GM12864 (cell line): ENCODE measurements at regions not wholly inside any gene's neighbourhood (a gene's known extent, or its start where the extent isn't known, plus 50 kb on each side); places are given as distances from the start of the nearest gene placed in this dataset.
"Not testable (repeated sequence)": the region's sequence is repeated elsewhere in the genome, so short reads cannot be mapped to it uniquely, and the experiment has no call there.

Source experiments
- DNase-seq: peaks from one replicate; pipeline ENCODE4 v3.0.0-alpha.2; 2011; ENCODE audit warnings: low read depth
- H3K4me3 ChIP-seq: 2 replicates; pipeline ENCODE4 v1.5.1; 2011; ENCODE audit warnings: mild to moderate bottlenecking, low read depth, low read length, control low read depth
- TF ChIP-seq, protein P1 (sequence below): IDR thresholded peaks from 2 replicates; pipeline ENCODE4 v1.5.1; 2011; ENCODE audit warnings: low read depth, mild to moderate bottlenecking, moderate library complexity, low read length, control low read depth, inconsistent platforms; ENCODE audit errors: missing control alignments

DNA sequence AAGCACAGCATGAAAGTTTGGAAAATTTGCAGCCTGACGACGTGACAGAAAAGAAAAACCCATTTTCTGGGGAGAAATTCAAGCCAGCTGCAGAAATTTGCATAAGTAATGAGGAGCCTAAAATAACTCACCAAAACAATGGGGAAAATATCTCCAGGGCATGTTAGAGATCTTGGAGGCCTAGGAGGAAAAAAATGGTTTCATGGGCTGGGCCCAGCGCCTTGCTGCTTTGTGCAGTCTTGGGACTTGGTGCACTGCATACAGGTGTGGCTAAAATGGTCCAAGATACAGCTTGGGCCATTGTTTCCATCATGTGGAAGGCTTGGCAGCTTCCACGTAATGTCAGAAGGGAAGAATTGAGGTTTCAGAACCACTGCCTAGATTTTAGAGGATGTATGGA is 428.5 kb upstream of the FRG2C start:
- no peak overlapping the region for H3K4me3 ChIP-seq
- DNase-seq, result no peak
- TF ChIP-seq, protein P1, sequence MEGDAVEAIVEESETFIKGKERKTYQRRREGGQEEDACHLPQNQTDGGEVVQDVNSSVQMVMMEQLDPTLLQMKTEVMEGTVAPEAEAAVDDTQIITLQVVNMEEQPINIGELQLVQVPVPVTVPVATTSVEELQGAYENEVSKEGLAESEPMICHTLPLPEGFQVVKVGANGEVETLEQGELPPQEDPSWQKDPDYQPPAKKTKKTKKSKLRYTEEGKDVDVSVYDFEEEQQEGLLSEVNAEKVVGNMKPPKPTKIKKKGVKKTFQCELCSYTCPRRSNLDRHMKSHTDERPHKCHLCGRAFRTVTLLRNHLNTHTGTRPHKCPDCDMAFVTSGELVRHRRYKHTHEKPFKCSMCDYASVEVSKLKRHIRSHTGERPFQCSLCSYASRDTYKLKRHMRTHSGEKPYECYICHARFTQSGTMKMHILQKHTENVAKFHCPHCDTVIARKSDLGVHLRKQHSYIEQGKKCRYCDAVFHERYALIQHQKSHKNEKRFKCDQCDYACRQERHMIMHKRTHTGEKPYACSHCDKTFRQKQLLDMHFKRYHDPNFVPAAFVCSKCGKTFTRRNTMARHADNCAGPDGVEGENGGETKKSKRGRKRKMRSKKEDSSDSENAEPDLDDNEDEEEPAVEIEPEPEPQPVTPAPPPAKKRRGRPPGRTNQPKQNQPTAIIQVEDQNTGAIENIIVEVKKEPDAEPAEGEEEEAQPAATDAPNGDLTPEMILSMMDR, result no peak

DNA sequence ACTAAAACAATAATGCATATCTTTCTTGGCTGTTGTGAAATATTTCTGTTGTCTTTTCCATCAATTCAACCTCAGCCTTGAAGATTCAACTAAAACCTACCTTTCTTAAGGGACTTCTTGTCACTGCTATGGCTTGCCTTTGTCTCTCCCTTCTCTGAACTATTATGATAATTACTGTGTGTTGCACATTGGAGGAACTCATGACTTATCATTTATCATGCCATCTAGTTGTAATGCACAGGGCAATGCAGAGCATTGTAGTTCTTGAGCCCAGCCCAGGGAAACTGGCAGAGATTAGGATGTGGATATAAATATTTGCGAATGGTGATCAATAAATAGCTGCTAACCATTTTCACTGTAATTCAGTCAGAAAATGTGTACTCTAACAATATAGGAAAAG is 427.1 kb upstream of the FRG2C start:
- no peak overlapping the region for H3K4me3 ChIP-seq
- no peak for DNase-seq
- TF ChIP-seq, protein P1, result no peak

DNA sequence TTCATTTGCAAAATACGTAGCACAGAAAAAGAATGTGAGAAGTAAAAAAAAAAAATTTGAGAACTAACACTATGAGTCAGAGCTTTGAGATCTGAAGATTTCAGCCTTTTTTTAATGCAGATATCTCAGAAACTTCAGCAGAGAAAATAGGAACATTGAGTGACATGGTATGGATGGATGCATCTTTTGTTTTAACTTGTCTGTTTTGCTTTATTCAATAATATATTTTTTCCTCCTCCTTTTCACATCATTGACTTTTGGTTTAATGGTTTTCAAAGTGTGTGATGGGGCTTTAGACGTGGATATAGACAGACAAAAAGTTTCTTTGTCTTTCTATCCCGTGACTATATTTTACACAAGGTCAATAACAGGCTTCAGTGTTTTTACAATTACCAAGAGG is 426.7 kb upstream of the FRG2C start:
- no peak for DNase-seq
- H3K4me3 ChIP-seq, result no peak overlapping the region
- TF ChIP-seq, protein P1, result no peak

DNA sequence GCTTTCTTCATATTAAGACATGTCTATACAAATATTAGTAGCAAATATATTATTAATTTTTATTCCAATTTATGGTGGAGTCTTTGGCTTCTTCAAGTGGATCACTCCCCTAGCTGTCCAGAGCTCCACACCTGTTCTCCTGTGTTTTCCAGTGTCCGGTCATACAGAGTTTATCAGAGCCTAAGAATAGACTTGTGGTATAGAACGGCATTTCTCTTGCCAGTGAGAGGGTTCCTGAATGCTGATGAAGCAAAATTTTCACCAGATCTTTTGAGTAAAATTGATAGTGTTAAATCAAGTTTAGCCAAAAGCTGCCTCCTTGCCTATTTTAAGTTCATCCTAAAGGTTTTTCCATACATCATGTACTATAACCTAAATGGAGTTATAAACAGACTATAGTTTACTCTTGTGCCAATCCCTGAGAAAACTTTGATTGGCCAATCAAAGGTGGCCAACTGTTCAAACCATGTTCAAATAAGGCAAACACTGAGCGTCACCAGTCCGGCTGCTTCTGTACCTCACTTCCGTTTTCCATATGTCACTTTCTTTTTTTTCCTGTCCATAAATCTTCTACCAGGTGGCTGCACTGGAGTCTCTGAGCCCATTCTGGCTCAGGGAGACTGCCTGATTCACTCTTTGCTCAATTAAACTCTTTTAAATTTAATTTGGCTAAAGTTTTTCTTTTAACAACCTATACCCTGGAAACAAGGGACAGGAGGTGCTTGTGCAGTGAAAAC is 422.7 kb upstream of the FRG2C start:
- H3K4me3 ChIP-seq, DNase-seq: not testable (repeated sequence)

DNA sequence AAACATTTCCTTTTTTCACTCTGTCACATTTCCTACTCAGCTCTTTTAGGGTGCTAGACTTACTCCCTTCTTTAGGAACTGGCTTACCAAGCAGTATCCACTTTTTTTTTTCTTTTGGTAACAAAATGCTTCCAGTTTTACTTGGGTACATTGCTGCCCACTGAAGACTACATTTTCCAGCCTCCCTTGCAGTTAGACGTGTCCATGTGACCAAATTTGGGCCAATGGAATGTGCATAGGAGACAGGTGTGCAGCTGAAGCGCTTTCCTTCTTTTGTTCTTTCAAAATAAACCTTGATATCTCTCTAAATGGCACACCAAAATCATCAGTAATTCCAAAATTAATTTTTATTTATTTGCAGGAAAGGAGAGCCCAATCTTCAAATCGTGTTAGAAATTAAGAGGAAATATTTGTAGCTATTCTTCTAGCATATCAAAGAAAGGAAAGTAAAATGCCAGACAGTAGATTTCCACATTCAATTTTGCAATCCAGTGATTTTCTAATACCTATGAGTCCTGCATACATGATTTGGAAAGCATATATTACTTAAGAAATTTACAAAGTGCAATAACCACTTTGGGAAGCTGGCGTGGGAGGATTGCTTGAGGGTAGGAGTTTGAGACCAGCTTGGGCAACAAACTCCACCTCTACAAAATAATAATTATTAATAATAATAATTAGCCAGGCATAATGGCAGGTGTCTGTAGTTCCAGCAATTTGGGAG is 422.0 kb upstream of the FRG2C start:
- no peak for DNase-seq
- TF ChIP-seq, protein P1, result no peak
- no peak overlapping the region for H3K4me3 ChIP-seq

DNA sequence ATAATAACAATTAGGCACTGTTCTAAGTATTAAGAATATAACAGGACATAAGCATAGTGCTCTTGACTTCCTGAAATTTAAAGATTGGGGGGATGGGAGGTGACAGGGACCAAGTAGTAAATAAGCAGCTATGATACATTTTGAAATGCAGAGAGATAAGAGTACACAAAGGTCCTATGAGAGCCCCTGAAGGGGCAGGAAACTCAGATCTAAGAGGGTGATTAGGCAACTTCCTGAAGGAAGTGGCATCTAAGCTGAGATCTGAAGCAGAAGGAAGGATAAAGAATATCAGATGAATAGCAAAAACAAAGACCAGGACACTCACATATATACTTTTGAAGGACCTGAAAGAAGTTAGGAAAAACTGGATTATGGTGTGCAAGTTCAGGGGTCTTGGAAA is 415.2 kb upstream of the FRG2C start:
- TF ChIP-seq, protein P1, result no peak
- no peak for DNase-seq
- H3K4me3 ChIP-seq, result no peak overlapping the region

DNA sequence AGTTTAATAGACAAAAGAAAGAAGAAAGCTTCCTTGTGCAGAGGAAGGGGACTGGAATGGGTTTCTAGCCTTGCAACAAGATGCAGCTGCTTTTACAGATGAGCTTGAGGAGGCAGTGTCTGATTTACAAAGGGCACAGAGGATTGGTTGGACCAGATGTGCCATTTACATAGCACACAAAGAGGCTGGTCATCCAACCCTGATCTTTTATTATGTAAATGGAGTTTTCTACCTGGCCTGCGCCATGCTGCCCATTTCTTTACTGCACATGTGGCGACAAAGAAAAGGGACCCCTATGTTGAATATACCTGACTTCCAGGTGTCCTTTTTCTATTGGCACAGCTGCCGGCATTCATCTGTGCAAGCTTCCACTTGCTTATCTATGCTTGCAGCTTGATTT is 409.4 kb upstream of the FRG2C start:
- DNase-seq, result no peak
- TF ChIP-seq, protein P1, result no peak
- H3K4me3 ChIP-seq, result no peak overlapping the region

DNA sequence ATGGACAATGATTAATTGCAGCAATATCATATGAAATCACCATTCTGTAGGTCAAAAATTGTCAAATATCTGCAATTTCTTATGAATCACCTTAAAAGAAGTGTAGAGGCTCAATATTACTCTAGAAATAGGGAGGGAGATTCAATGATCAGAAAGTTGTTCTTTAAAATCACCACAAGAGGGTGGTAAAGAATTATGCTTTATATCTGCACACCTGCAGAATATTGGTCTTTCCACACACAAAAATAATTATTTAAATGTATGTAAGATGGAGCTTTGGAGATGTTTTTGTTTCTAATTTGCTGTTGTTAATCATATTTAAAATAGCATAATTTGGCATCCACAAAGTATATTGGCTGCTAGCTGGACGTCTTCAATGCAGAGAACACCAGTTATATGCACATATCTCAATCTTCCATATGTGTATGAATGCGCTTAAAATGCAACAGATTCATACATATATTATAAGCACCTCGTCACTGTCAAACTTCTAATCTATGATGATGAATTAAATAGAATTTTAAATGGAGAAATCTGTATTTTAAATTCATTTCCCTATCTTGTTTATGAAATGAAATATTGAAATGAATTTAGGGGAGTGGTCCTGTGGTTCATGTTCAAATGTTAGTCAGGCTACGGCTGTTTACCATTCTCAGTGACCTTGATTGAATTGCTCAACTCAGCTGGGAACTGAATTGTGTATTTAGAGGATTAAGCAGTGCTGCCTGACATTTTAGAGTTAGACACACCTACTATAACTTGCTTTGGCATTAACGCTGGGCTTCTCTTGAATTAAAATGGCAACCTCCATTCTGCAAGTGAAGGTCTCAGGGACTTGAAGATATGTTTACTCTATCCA is 405.1 kb upstream of the FRG2C start:
- H3K4me3 ChIP-seq, DNase-seq: not testable (repeated sequence)

DNA sequence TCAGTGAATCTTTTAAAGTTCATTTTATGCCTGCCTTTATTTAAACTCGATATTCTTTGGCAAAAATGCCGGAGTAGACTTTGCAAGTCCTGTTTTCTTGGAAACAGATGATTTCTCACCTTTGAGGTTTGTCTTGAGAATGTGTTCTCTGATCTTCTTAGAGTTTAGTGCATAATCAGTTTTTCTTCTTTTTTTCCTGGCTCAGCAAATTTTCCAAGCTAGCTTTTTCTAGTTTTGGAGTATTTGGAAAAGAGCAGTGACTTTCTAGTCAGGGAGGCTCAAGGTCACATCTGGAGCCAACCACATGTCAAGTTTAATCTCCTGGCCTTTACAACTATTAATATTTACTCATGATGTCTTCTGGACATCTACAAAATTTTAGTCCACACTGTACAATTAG is 403.2 kb upstream of the FRG2C start:
- not testable (repeated sequence) for H3K4me3 ChIP-seq, DNase-seq
